SH-SY5Y (cell line): ENCODE measurements at regions not wholly inside any gene's neighbourhood (a gene's known extent, or its start where the extent isn't known, plus 50 kb on each side); places are given as distances from the start of the nearest gene placed in this dataset.

Experiments
- GATA2 ChIP-seq: IDR thresholded peaks from 2 replicates; pipeline ENCODE4 v1.6.1; 2011; ENCODE audit warnings: mild to moderate bottlenecking, low read depth, low read length
- GATA3 ChIP-seq: IDR thresholded peaks from 2 replicates; pipeline ENCODE4 v1.6.1; 2011; ENCODE audit warnings: low read depth, mild to moderate bottlenecking, low read length, moderate library complexity

DNA sequence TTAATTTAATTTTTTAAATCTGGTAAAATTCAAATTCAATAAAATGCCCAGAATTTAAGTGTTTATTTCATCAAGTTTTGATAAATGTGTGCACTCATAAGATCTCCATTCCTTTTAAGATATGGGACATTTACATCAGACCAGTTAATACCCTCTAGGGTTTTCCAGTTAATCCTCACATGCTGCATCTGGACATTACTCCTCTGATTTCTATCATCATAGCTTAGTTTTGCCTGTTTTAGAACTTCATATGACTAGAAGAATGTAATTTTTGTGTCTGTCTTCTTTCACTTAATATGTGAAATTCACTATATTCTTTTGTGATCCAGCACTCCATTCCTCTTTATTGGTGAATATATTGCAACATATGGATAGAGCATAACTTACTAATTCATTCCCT is 727.7 kb upstream of the FAM241A start:
- TF ChIP-seq GATA3 = no peak
- no peak for TF ChIP-seq GATA2
